ENCODE measurements at regions not wholly inside any gene's neighbourhood (a gene's known extent, or its start where the extent isn't known, plus 50 kb on each side); places are given as distances from the start of the nearest gene placed in this dataset.

DNA sequence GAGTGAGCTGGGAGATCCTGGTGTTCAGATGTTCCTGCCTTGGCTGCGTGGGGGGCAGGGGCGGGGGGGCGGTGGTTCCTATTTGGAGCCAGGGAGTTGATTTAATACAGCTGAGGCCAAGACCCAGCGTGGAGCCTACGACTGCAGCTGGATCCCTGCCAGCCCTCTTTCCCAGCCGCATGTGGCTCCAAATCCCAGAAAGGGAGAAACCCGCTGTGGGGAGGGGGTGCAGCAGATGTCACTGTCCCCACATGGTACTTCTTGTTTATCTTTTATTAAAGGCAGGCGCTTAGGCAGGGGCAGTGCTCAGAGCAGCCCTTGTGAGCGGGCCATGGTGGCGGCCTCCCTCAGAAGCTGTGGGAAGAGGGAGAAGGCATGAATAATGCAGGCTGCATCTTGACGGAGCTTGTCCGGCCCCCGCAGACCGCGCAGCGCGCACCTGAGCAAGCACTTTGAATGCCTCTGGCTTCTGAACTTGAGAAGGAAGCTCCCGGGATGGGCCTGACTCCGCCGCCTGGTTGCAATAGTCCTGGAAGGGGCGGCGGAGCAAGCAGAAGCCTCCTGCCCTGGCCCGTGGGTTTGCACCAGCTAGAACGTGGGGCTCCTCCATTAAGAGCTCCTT, 112.1 kb downstream of the GLI2 start:
- TF ChIP-seq, protein P1, sequence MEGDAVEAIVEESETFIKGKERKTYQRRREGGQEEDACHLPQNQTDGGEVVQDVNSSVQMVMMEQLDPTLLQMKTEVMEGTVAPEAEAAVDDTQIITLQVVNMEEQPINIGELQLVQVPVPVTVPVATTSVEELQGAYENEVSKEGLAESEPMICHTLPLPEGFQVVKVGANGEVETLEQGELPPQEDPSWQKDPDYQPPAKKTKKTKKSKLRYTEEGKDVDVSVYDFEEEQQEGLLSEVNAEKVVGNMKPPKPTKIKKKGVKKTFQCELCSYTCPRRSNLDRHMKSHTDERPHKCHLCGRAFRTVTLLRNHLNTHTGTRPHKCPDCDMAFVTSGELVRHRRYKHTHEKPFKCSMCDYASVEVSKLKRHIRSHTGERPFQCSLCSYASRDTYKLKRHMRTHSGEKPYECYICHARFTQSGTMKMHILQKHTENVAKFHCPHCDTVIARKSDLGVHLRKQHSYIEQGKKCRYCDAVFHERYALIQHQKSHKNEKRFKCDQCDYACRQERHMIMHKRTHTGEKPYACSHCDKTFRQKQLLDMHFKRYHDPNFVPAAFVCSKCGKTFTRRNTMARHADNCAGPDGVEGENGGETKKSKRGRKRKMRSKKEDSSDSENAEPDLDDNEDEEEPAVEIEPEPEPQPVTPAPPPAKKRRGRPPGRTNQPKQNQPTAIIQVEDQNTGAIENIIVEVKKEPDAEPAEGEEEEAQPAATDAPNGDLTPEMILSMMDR (conservative IDR thresholded peaks at IDR 0.05; ENCODE audit: low read depth, low read length): no peak
- no peak for TF ChIP-seq EZH2 (IDR thresholded peaks at IDR 0.05; ENCODE audit: low read length, unreplicated experiment)

All from PC-3 (cell line).